ENCODE measurements at regions not wholly inside any gene's neighbourhood (a gene's known extent, or its start where the extent isn't known, plus 50 kb on each side); places are given as distances from the start of the nearest gene placed in this dataset.
"Not testable (repeated sequence)": the region's sequence is repeated elsewhere in the genome, so short reads cannot be mapped to it uniquely, and the experiment has no call there.

DNA sequence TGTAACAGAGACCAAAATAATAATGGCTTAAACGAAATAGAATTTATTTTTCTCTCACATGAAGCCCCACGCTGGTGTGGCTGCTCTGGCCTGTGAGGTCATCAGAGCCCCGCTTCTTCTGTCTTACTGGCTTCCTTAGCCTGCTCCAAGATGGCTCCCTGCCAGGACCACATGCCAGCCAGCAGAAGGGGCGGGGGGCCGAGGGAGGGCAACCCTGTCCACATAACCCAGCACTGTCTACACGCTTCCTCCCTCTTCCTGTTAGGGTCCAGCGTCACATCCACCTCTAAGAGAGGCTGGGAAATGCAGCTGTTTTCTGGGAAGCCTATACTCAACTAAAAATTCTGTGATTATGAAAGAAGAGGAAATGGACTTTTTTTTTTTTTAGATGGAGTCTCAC lies 107.9 kb upstream of the DLG1 start:
- DNase-seq (ENCODE audit: low spot score), result peak; percentile 12

DNA sequence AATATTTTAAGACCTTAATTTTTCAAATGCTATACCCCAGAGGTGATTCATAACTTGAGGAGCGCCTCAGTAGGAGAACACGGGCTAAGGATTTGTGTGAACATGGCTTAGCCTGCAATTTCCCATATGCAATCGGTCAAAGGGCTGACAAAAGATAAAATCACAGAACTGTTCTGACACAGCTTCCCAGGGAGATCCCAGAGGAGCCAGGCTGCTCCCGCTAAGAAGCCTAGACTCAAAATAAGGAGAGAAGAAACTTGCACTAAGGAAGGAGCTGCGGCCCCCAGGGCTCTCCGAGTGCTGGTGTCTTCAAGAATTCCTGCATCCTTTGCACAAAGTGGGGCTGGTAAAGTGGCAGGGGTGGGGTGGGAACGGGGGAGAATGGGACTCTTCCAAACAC lies 106.3 kb upstream of the DLG1 start:
- peak; percentile 3 for DNase-seq (ENCODE audit: low spot score)

DNA sequence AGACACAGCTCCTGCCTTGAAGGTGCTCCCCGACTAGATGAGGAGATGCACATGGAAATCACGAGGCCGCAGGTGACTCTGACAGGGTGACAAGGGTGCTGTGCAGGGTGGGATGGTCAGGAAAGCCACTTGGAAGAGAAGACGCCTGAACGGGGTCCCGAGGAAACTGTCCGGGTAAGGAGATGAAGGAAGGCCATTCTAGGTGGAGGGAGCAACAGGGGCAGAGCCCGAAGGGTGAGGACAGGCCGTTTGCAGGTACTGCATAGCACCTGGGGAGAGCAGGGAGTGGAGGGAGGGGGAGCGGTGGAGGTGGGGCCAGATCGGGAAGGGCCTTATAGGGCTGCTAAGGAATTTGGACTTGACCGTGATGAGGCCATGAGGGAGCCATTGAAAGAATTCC lies 105.6 kb upstream of the DLG1 start:
- DNase-seq (ENCODE audit: low spot score), result peak; percentile 2

DNA sequence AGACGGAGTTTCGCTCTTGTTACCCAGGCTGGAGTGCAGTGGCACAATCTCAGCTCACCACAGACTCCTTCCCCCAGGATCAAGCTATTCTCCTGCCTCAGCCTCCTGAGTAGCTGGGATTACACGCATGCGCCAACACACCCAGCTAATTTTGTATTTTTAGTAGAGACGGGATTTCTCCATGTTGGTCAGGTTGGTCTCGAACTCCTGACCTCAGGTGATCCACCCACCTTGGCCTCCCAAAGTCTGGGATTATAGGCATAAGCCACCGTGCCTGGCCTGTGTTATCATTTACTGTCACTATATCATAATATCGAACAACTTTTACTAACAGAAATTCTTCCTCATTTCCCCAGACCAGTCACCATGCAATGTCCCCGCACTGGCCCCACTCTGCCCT lies 104.0 kb upstream of the DLG1 start:
- not testable (repeated sequence) for DNase-seq (ENCODE audit: low spot score)

DNA sequence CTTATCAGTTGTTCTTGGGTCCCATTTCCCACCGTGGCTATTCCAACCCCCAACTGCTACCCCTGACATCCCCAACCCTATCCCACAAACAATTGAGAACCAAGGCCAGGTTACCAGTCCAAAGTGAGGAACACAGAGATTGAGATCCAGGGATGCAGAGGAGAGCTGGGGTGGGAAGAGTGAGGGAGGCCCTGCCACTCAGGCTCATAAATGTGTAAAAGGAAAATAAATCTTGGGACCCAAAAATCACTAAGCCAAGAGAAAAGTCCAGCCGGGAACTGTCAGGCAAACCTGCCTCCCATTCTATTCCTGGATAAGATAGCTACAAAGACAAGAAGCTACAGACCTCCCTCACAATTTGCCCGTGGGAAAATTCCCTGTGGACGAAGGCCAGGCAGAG lies 101.1 kb upstream of the DLG1 start:
- peak; percentile 1 for DNase-seq (ENCODE audit: low spot score)

DNA sequence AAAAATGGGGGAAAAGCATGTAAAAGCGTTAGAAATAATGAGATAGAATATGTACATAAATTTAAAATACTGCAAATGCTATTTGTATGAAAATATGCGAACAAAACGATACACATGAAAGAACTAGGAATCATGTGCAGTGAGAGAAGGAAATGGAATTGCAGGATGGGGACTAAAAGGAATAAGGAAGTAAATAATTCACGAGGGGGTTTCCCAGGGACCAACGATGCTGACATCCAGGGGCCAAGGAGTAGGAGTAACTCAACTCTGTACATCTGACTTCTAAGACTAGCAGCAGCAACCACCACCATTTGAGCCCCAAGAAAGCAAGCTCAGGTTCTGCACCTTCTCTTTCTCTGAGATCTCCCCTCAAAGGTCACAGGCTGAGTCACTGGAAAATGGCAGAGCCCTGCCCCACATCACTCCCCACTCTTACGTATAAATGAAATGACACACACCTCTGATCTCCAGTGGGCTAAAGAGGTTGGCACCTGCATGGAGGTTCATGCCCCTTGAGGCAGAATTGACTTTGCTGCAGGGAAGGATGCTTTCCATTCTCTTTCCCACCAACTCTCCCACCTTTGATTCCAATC lies 100.0 kb upstream of the DLG1 start:
- peak; percentile 2 for DNase-seq (ENCODE audit: low spot score)

DNA sequence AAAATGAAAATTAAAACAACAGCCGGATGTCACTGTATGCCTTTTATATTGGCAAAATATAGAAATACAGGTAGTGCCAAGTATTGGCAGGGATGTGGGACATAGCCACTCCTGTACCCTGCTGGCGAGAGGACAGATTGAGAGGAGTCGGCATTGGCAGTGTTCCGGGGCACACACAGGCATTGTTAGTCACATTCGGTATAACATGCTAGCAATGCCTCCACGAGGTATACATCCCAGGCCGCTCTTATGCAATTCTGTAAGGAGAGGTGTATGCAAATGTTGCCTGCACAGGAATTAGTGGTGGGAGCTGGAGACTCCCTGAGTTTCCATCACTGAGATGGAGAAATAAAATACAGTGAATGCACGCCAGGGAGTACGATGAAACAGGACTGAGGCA lies 99.4 kb upstream of the DLG1 start:
- peak; percentile 2 for DNase-seq (ENCODE audit: low spot score)

GRCh38 chr3:197394464-197395321 lies 96.3 kb upstream of the DLG1 start:
- DNase-seq (ENCODE audit: low spot score), result peak; percentile 97

DNA sequence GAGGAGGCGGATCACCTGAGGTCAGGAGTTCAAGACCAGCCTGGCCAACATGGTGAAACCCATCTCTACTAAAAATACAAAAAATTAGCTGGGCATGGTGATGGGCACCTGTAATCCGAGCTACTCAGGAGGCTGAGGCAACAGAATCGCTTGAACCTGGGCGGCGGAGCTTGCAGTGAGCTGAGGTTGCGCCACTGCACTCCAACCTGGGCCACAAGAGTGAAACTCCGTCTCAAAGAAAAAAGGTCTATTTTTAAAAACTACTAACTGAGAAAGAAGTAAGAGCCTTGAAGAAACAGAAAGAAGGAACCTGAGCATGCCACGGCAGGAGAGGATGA lies 95.7 kb upstream of the DLG1 start:
- DNase-seq (ENCODE audit: low spot score), result not testable (repeated sequence)

- DNase-seq (ENCODE audit: low spot score), result no peak
These were observed 95.3 kb upstream of the DLG1 start for GRCh38 chr3:197393711-197394110.

- no peak for DNase-seq (ENCODE audit: low spot score)
These were observed 94.5 kb upstream of the DLG1 start for GRCh38 chr3:197392961-197393360.

GRCh38 chr3:197381371-197381770 lies 83.0 kb upstream of the DLG1 start:
- no peak for DNase-seq (ENCODE audit: low spot score)

GRCh38 chr3:197380786-197381185 lies 82.4 kb upstream of the DLG1 start:
- DNase-seq (ENCODE audit: low spot score), result no peak

DNA sequence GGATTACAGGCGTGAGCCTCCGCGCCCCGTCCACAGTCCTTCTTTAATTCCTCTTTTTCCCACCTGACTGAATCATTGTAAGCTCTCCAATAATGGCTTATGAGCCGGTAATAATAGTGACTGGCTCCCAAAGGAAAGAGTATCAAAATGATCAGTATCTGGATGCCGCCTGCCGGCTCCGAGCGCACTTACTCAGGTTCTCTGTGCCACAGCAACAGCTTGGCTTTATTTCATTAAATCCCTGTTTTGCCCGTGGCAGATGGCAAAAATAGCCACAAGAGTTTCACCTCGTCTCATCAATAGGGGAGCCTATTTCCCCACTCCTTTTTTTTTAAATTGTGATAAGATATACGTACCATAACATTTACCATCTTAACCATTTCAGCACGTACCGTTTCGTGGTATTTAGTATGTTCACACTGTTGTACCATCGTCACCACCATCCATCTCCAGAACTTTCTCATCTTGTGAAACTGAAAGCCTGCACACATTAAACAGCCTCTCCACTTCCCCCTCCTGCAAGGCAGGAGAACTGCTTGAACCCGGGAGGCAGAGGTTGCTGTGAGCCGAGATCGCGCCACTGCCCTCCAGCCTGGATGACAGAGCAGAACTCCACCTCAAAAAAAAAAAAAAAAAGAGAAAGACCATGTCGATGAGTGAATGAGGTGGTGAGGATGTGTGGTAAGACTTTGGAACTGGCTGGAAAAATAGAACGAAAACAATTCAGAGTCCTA lies 80.7 kb upstream of the DLG1 start:
- DNase-seq (ENCODE audit: low spot score), result no peak

DNA sequence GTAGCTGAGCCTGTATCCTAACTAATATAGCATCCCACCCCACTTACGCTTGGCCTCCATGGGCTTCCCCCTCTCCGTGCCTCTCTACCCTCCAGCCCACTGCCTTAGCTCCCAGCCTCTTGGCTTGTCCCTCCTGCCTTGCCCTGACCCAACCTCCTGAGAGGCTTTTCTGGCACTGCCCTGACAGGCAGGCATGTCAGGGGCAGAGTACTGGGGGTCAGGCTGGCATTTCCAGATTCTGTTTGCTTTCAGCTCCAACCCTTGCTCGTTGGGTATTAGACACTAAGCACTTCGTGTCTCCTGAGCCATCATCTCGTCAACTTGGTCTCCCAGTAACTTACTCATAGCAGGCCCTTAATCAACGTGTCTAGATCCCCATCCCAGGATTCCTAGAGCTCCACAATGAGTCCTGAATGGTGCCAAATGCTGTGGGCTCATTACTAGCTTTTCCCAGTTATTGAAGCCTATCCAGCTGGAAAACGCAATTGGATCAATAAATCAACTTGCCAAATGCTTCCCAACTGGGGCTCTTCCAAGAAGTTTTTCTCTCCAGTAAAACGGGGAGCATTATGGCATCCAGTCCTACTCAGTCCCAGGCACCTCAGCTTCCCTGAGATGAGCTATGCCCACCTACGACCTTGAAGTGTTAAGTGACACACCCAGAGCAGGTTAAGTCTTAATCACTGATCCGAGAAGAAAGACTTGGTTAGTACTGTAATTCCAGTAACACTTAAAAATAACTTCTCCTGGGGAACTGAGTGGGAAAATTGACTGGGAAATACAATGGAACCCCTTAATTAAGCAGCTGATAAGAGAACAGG lies 78.5 kb upstream of the DLG1 start:
- DNase-seq (ENCODE audit: low spot score), result no peak

DNA sequence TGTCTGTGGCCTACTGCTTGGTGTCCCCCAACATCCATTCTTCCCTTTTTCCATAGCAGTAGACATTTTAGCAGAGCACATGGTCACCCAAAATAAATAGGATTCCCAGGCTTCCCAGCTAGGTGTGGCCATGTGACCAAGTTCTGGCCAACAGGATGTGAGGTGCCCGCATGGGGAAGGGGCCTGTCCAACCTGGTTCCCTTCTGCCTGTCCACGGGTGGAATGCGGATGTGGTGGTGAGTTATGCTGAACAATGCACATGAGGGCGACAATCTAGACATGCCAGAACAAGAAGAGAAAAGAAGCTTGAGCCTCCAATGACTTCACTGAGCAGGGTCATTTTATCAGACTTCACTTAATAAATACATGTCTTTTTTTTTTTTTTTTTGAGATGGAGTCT lies 77.6 kb upstream of the DLG1 start:
- peak; percentile 1 for DNase-seq (ENCODE audit: low spot score)

GRCh38 chr3:197375001-197375441 lies 76.6 kb upstream of the DLG1 start:
- peak; percentile 9 for DNase-seq (ENCODE audit: low spot score)

GRCh38 chr3:197373096-197373495 lies 74.7 kb upstream of the DLG1 start:
- DNase-seq (ENCODE audit: low spot score), result no peak

GRCh38 chr3:197372047-197372661 lies 73.7 kb upstream of the DLG1 start:
- peak; percentile 87 for DNase-seq (ENCODE audit: low spot score)

DNA sequence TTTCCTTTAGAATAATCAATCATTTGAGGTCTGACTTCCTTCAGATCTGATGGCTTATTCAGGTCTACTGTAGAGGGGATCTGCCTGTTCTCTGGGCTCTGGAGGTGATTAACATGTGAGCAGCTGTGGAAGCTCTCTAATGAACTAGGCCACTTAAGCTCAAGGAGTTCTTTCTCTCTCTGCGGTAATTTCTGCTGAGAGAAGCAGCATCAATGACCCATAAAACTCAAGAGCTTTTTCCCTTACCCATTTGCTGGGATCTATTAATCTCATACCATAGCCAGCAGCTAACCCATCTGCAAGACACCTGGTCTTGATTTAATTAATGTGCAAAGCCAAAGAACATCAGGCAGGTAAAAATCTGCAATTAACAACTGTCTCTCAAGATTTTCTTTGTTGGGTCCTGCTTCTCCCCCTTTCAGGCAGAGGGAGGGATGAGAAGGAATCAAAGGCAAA lies 73.2 kb upstream of the DLG1 start:
- peak; percentile 9 for DNase-seq (ENCODE audit: low spot score)

GRCh38 chr3:197369545-197369944 lies 71.1 kb upstream of the DLG1 start:
- no peak for DNase-seq (ENCODE audit: low spot score)

- DNase-seq (ENCODE audit: low spot score), result no peak
These were observed 70.4 kb upstream of the DLG1 start for GRCh38 chr3:197368821-197369220.

Data from AG20443 (cell line).